ENCODE measurements at regions not wholly inside any gene's neighbourhood (a gene's known extent, or its start where the extent isn't known, plus 50 kb on each side); places are given as distances from the start of the nearest gene placed in this dataset.

DNA sequence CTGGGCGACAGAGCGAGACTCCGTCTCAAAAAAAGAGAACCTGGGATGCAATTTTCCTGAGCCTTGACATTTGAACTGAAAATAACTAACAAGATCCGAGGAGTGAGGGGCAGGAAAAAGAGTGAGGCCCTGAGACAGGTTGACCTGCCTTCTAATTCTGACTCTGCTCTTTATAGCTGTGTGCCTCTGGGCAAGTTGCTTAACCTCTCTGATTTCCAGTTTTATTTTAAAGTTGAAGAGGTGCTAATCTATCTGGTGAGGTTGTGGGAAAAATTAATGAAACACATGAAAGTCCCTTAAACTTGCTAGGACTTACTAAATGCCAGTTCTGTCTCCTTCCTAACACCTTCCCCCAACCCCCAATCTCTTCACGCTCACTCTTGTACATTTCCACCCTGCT lies 108.4 kb upstream of the MGAT5 start:
- TF ChIP-seq, protein P1, sequence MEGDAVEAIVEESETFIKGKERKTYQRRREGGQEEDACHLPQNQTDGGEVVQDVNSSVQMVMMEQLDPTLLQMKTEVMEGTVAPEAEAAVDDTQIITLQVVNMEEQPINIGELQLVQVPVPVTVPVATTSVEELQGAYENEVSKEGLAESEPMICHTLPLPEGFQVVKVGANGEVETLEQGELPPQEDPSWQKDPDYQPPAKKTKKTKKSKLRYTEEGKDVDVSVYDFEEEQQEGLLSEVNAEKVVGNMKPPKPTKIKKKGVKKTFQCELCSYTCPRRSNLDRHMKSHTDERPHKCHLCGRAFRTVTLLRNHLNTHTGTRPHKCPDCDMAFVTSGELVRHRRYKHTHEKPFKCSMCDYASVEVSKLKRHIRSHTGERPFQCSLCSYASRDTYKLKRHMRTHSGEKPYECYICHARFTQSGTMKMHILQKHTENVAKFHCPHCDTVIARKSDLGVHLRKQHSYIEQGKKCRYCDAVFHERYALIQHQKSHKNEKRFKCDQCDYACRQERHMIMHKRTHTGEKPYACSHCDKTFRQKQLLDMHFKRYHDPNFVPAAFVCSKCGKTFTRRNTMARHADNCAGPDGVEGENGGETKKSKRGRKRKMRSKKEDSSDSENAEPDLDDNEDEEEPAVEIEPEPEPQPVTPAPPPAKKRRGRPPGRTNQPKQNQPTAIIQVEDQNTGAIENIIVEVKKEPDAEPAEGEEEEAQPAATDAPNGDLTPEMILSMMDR (IDR thresholded peaks at IDR 0.05) = no peak
- no peak for TF ChIP-seq ZFX (IDR thresholded peaks at IDR 0.05; ENCODE audit: borderline replicate concordance)

Data from 22Rv1 (cell line).